Upper lobe of left lung (tissue), 4 donors: ENCODE measurements at regions not wholly inside any gene's neighbourhood (a gene's known extent, or its start where the extent isn't known, plus 50 kb on each side); places are given as distances from the start of the nearest gene placed in this dataset.

Source experiments
- POLR2AphosphoS5 ChIP-seq, 2 donors: sonication (generic); formaldehyde crosslinking; IDR thresholded peaks; one replicate each; pipeline ENCODE4 v1.5.1; 2017; ENCODE audit warnings: antibody characterized with exemption in 2 of 2
- TF ChIP-seq, protein P1 (sequence below), 6 experiments: fragments of 450-650 bp in 4 of 6; fragments of 200-600 bp in 2 of 6; sonication (generic) in 2 of 6; IDR thresholded peaks; one replicate each; pipeline ENCODE4 v1.5.1; 2016 to 2019; ENCODE audit warnings: antibody characterized with exemption in 6 of 6

- TF ChIP-seq, protein P1, sequence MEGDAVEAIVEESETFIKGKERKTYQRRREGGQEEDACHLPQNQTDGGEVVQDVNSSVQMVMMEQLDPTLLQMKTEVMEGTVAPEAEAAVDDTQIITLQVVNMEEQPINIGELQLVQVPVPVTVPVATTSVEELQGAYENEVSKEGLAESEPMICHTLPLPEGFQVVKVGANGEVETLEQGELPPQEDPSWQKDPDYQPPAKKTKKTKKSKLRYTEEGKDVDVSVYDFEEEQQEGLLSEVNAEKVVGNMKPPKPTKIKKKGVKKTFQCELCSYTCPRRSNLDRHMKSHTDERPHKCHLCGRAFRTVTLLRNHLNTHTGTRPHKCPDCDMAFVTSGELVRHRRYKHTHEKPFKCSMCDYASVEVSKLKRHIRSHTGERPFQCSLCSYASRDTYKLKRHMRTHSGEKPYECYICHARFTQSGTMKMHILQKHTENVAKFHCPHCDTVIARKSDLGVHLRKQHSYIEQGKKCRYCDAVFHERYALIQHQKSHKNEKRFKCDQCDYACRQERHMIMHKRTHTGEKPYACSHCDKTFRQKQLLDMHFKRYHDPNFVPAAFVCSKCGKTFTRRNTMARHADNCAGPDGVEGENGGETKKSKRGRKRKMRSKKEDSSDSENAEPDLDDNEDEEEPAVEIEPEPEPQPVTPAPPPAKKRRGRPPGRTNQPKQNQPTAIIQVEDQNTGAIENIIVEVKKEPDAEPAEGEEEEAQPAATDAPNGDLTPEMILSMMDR (IDR thresholded peaks at IDR 0.05), result no peak
- TF ChIP-seq POLR2AphosphoS5 (IDR thresholded peaks at IDR 0.05), result no peak
Measured at GRCh38 chr15:47414207-47414606, 303.1 kb upstream of the SEMA6D start.
